NCI-H345 treated with DMSO at 0.1 percent for 48 hours (cell line): ENCODE measurements at regions not wholly inside any gene's neighbourhood (a gene's known extent, or its start where the extent isn't known, plus 50 kb on each side); places are given as distances from the start of the nearest gene placed in this dataset.
A peak's percentile ranks its signal among the peaks of the same experiment; 100 is the strongest.

Experiments
- DNase-seq: peaks from one replicate; lab custom pipeline; 2025; ENCODE audit not compliant: unreplicated experiment; lab: John Stamatoyannopoulos, UW

DNA sequence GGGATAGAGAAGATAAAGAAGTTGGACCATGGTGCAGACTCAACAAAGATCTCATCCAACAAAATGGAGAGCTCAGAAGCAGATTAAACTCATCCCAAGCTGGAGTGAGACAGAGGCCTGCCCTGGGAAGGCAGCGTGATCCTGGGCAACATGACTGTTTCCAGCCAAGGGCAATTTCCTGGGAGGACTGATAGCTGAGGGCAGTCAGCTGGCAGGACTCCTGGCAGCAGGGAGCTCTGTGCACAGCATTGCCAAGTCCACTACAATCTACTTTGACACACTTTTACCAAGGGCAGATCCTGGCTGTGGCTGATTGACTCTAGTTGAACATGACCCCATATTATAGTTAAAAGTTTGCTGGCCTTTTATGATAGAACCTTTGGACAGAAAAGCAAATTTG, 357.3 kb upstream of the RASGEF1B start:
- DNase-seq, result no peak

DNA sequence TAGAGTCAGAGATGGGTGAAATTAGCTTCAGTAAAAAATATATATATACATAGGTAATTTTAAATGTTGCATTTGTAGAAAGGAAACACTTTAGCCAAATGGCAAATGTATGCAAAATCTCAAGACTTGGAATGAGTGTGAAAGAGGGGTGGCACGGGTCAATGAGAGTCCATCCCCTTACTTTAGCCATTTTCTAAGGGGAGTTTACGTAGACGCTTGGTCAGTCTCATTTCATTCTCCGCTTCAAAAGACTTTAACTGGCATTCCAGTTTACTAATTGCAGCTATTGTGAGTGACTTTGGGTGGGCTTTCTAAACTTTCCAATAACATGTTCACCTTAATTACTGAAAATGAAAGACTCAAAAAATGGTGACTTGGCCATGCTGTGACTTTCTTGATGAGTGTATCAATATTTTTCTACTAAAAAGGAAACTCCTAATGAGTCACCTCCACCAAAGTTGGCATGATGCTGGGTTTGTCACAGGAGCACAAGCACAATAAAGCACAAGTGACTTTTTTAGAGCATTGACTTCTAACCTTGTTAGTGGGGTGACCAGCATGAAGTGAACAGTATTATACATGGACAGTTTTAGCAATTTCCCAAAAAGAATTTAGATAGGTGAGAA, 356.0 kb upstream of the RASGEF1B start:
- no peak for DNase-seq

DNA sequence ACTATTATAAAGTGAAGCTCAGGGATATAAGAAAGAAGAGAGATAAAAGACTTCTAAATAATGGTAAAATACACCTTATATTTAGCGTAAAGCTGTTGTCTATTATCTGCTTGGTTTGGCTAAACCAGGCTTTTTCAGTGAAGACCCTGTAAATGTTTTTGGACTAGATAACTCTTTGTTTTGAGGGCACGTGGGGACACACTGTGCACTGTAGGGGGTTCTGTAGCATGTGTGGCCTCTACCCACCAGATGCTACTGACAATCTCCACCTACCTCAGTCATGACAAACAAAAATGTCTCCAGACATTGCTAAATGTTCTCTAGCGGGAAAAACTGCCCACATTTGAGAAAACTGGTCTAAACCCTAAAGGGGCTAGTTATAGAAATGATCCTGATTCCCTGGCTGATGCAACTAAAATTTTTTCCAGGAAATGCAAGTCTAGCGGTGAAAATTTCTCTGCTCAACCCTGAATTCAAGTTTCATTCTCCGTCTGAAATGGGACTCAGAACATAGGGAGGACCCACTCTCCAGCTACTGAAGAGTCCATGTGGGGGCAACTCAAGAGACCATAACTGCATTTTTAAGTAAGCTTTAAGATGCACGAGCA, 355.2 kb upstream of the RASGEF1B start:
- no peak for DNase-seq

DNA sequence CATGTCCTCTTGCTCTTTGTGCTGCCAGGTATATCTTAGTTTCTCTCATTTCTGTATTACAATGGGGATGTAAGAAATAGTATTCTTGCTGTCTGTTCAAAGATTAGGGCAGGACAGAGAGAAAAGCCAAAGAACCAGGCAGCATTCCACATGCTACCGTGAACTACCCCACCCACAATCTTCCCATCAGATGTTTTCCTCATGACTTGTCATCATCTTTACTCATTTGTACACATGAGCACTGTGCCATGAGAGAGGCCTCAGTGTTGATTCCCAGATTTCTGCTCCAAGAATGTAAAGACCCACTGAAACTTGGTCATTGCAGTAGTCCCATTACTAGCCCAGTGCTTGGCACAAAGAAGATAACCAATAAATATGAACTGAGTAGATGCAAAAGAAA, 354.6 kb upstream of the RASGEF1B start:
- DNase-seq, result no peak

DNA sequence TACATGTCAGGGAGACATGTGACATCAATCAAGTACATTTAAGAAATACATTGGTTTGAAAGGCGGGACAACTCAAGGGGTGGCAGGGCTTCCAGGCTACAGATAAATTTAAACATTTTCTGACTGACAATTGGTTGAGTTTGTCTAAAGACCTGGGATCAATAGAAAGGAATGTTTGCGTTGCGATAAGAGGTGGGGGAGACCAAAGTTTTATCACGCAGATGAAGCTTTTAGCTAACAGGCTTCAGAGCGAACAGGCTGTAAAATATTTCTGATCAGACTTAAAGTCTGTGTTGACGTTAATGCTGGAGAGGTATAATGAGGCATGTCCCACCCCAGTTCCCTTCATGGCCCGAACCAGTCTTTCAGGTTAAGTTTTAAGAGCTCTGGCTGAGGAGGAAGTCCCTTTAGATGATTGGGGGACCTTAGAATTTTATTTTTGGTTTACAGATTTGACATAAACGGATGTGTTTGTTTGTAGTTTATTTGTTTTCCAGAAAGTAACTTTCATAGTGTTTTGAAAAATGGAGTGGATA, 346.7 kb upstream of the RASGEF1B start:
- DNase-seq, result no peak

DNA sequence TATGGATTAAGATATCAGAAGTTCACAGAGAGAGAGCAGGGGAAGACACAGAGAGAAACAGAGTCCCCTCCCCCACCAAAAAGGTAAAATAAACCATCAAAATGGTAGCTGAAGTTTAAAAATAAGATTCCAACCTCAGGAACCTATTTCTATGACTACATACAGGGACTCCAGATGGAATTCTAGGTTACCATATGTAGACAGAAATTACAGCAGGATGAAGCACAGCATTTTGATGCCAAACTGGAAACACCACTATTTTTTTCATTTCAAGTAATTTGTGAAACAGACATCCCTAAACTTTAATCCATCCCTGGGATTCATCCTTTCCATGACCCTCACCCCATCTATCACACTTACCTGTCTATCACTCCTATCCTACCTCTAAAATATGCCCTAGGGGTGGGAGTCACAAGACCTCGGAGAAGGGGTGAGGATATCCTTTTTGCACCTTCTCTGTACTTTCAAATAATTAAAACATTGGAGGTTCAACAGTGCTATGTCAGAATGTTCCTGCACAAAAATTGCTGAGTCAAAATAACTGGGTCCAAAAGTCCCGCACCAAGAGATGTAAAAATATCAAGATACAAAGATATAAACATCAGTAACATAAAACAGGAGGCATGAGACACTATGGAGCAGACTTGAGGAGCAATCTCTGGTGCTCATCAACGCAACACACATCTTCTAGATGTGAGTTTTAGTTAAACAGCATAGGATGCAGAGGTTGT, 344.5 kb upstream of the RASGEF1B start:
- DNase-seq, result no peak

DNA sequence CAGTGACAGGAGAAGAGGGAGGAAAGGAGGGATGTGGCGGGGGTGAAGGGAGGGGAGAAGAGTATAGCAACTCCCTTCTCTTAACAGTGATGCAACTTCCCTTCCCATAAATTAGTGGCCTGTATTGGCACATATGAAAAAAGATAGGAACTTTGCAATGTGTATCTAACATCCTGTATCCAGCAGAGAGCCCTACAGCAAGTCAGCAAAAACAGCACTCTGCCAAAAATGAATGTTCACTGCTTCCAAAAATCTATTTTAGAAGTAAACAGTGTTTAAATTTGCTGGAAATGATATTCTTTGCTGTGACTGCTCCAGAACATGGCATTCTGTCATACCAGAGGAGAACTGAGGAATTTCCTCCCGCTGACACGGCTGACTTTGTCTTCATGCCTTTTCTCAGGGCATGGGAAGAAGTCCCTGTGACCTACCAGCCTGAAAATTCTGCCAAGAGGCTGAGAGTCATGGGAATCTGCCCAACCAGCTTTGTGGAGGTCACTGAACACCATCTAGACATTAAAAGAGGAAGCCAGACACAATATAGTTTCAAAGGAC, 343.4 kb upstream of the RASGEF1B start:
- DNase-seq, result no peak

DNA sequence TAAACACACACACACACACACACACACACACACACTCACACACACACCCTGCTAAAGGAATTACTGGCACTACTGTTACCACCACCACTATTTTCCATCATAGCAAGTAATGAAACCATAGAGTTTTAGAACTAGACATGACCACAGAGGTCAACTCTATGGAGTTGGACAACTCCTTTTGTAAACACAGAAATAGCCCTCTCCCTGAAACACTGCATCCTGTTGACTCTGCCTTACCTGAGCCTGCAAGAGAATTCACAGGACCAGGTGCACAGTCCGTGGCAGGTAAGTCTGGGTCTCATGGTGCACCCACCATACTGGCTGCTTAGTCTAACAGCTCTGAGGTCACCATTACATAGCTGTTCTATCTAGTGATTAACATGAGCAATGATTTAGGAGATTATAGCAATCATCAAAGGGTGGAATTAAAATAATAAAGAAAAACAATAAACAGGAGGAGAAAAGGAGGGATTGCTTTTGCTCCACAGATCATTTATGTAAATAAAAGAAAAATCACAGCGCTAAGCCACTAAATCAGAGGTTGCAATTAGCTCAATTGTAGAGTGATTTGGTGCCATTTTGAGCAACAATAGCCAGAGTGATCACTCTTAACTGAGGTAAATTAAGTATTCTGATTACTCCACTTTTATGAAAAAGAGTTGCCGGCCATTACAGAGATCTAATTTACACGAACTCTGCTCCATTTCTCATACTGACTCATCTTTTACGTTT, 340.0 kb upstream of the RASGEF1B start:
- DNase-seq, result no peak

DNA sequence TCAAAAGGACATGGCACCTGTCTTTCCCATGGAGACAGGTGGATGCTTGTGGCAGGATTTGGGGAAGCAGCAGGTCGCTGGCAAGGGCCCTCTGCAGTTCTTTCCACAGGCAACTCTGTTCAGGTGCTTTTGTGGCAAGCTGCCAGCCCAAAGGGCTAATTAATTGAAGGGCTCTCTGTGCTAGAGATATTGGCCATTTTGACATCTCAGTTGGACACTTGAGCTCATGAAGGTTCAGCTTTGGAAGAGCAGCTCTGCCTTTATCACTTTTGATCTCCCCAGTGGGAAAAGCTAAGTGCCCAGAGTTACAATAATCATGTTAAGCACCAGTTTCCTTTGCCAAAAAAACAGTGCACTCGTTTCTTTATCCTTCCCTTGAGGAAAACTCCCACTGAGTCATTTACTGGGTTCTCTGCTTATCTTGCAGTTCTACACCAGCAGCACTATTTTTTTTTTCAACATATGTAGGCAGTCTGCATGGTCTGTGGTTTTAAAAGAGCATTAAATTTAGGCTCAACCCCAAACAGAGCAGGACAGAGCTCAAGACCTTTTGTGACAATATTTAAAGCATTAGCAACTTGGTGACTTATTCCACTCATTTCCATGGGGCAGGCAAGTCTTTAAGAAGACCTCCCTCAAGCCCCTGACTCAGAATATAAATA, 336.4 kb upstream of the RASGEF1B start:
- peak; percentile 92 for DNase-seq

DNA sequence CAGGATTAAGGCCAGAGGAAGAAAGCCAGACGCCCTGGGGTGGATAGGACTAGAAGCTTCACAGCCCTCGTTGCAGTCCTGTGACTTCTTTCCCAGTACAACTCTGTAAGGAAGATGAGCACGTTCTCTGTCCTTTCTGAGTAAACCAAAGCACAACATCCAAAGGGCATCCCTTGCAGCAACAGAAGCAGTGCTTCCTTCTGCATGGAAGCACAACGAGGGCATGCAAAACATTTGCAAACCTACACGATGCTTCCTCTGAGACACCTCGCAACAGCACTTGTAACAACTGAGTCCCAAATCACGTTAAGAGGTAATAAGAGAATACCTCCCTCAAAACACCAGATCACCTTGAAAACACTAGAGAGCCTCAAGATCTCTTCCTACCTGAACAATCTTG, 335.7 kb upstream of the RASGEF1B start:
- no peak for DNase-seq

DNA sequence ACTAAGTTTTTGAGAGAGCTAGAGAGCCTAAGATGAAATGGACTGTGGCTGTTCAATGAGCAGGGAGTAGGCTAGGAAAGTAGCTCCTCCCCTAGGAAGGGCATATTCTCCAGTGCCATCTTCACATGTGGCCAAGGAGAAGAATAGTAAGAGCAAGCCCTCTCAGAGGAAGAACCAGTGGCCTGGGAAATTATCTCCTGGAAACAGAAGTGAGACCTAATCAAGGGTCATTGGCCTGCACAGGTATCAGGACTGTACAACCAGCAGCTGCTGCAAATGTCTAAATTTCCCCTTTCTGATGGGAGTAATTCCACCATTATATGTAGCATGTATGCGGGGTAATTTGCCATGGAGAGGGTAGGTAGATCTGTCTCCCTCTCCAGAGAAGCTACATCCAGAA, 334.8 kb upstream of the RASGEF1B start:
- no peak for DNase-seq

DNA sequence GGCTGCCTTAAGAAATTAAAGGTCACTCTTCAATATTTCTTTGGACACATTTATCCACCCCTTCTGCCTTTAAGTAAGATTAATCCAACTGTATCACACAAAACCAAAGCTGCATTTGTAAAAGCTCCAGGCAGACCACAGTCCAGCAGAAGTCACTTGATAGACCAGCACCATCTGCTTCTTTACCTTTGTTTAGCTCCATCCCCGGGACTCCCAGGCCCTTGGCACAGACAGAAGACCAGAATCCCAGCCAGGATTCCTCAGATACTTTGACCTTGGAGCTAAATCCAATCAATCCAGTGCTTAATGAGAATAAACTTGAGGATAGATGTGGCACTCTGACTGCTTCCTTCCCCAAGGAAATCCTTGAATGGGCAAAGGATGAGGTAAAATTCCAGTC, 333.1 kb upstream of the RASGEF1B start:
- DNase-seq, result no peak

DNA sequence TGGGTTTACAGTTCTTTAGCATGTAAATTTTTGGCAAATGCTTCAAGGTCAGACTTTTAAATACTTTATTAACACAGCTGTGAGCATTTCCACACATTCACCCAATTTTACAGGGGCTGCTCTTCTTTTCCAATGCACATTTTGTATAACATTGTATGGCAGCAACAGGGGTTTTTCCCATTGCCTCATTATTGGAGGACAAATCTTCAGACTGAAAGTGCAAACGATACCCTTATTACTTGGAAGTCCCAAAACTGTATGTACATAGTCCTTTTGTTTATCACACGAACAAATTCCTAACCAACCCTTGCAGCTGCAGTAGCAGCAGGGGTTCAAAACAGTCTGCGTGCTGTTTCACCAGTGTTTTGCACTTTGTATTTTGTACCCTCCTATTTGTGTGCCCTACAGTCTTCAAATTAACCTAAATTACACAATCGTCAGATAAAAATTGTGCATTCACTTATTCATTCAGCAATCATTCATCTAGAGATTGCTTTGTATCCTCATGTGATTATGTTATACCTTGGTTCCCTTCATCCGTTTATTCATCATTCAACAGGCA, 330.7 kb upstream of the RASGEF1B start:
- no peak for DNase-seq

DNA sequence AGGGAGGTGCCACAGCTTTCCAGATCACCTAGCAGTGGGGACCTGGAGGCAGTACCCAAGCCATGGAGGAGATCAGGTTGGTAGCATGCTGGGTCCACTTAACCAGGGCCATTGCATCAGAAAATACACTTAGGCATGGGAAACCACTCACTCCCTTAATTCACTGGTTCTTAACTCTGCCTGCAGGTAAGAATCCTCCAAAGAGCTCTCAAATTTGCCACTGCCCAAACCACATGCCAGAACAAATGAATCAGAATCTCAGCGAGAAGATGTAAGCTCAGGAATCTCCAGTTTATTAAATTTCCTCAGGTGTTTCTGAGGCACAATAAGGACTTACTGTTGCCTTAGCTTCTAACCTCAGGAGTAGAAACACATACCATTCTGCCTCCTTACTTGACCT, 327.7 kb upstream of the RASGEF1B start:
- no peak for DNase-seq

DNA sequence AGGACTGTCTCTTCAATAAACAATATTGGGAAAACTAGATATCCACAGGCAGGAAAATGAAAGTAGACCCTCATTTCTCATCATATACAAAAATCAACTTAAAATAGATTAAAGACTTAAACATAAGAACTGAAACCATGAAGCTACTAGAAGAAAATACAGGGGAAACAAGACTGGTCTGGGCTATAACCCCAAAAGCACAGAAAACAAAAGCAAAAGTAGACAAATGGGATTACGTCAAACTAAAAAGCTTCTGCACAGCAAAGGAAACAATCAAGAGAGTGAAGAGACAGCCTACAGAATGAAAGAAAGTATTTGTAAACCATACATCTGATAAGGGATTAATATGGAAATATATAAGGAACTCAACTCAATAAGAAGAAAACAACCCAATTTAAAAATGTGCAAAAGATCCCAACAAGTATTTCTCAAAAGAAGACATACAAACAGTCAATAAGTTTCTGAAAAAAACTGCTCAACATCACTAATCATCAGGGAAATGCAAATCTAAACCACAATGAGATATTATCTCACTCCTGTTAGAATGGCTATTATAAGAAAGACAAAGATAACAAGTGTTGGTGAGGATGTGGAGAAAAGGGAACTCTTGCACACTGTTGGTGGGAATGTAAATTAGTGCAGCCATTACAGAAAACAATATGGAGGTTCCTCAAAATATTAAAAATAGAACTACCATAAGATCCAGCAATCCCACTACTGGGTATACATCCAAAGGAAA, 325.3 kb upstream of the RASGEF1B start:
- DNase-seq, result no peak

DNA sequence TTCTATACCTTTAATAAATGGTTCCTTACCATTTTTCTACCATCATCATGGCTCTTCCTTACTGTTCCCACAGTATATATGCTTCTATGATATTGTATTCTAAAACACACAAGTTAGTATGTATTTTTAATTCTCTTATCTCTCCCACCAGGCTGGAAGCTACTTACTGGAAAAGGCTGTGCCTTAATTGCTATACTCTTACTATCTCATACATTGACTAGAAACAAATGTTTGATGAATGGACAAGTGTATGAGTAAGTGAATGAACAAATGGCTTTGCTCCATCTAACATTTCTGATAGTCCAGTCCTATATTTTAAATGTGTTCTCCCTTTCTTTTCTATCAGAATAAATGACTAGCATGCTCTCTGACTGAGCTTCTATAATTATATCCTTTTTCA, 320.8 kb upstream of the RASGEF1B start:
- DNase-seq, result no peak

DNA sequence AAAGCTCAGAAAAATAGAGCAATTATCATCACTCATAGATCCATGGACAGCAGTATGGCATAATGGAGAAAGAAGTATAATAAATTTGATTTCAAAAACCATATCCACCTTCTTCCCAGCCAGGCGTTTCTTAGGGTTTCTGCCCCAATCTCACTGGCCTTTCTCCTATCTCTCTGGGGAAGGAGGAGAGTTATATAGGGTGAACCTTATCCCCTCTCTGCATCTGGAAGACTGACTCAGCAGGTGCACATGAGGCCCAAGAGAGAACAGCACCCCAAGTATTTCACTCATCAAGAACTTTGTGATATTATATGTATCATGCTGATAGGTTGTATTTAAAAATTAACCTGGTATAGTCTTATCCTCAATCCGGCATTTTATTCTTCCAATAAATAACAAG, 318.8 kb upstream of the RASGEF1B start:
- no peak for DNase-seq

DNA sequence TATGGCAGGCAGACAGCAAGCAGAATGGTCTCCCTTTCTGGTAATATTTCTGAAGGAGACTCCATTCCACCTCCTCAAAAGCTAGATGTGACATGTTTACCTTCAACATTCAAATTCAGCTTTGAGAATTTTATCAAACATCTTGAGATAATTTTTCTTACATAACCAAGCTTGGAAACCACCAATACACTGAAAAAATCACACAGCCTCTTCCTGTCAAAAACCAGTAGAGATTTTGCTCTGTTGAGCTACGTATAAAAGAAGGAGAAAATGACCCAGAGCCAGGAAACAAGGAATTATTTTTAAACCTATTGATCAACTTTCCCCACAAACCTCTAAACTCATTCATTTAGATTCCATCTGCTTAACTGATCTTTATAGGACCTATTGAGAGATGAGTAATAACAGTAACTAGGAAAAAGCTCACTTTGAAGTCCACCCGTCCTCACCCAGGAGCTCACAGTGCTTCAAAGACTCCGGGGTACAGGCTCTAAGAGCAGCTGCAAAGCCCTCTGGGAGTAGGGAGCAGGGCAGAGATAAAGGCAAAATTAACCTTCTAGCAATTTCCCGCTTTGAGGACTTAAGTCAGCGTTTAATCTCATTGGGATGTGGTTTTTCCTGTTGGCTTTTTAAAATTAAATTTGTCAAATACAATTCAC, 318.2 kb upstream of the RASGEF1B start:
- no peak for DNase-seq

DNA sequence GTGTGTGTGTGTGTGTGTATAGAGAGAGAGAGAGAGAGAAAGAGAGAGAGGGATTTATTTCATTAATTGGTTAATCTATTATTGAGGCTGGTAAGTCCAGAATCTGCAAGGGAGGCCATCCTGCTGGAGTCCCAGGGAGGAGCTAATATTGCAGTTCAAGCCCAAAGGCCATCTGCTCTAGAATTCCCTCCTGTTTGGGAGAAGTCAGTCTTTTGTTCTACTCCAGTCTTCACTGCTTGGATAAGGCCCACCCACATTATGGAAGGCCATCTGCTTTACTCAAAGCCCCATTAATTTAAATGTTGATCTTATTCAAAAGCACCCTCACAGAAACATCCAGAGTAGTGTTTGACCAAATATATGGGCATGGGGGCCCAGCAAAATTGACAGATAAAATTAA, 317.5 kb upstream of the RASGEF1B start:
- no peak for DNase-seq
